ENCODE measurements at regions not wholly inside any gene's neighbourhood (a gene's known extent, or its start where the extent isn't known, plus 50 kb on each side); places are given as distances from the start of the nearest gene placed in this dataset.

DNA sequence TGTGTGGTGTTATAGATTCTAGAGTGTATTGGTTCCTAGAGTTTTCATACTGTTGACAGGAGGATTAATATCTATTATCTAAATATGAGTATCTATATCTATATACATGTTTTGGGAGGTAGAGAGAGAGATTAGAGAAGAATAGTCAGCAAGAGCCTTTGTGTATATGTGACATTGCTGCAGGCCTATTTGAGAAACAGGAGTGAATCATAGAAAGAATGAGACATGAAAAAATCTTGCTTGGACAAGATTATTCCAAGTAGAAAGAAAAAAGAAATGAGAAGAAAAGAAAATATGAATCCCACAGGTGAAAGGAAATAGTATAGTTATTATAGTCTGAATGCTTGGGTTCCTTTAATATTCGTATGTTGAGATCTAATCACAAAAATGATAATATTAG is 720.4 kb downstream of the RERGL start:
- no peaks in the 10 kb centered on the region for H3K4me1 ChIP-seq (ENCODE audit: control insufficient read depth in 1 of 2, insufficient read depth in 2 of 2, low read length in 2 of 2)
- intact Hi-C loops (cut with DNase I) = no loop called here
- H3K9me3 ChIP-seq (ENCODE audit: control insufficient read depth, low read length) = no peaks in the 10 kb centered on the region
- DNase-seq = no peak
- H3K4me3 ChIP-seq (ENCODE audit: low read length in 2 of 2) = no peak overlapping the region
- no peak overlapping the region for H3K27ac ChIP-seq (ENCODE audit: low read depth in 1 of 2, low read length in 2 of 2)
- no peaks in the 10 kb centered on the region for H3K27me3 ChIP-seq (ENCODE audit: control insufficient read depth in 1 of 2, insufficient read depth in 2 of 2, low read length in 1 of 2)
- H3K36me3 ChIP-seq (ENCODE audit: control insufficient read depth in 1 of 2, insufficient read depth in 2 of 2, low read length in 1 of 2) = no peaks in the 10 kb centered on the region
- no peak for ATAC-seq (ENCODE audit: low FRiP score)
- 74 to 85% methylated on average over 1 of the region's 1 CpG for WGBS, 2 donors

GRCh38 chr12:17361224-17361623 is 728.8 kb downstream of the RERGL start:
- H3K36me3 ChIP-seq (ENCODE audit: control insufficient read depth in 1 of 2, insufficient read depth in 2 of 2, low read length in 1 of 2) = no peaks in the 10 kb centered on the region
- no peak overlapping the region for H3K4me3 ChIP-seq (ENCODE audit: low read length in 2 of 2)
- no peaks in the 10 kb centered on the region for H3K9me3 ChIP-seq (ENCODE audit: control insufficient read depth, low read length)
- DNase-seq (no peak), ATAC-seq (ENCODE audit: low FRiP score) (no peak)
- H3K4me1 ChIP-seq (ENCODE audit: control insufficient read depth in 1 of 2, insufficient read depth in 2 of 2, low read length in 2 of 2) = no peaks in the 10 kb centered on the region
- 61 to 69% methylated on average over 3 of the region's 3 CpGs for WGBS, 2 donors
- intact Hi-C loops (cut with DNase I) = no loop called here
- no peaks in the 10 kb centered on the region for H3K27me3 ChIP-seq (ENCODE audit: control insufficient read depth in 1 of 2, insufficient read depth in 2 of 2, low read length in 1 of 2)
- H3K27ac ChIP-seq (ENCODE audit: low read depth in 1 of 2, low read length in 2 of 2) = no peak overlapping the region

DNA sequence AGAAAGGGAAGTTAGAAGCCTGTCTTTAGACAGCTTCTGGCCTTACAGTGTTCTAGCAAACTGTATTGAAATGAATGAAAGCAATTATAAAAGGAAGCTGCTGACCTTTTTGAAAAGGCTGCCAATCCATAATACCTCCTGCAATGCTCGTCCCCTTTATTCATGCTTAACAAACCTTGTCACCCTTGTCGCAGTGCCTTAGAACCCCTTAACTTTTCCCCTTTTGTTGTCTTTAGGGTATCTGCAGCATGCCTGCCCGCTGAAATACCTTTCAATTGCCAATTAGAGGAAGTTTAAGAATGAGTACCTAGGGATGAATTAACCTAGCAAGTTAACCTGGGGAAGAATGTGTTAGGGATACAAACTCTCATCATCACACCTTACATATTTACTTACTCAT is 731.2 kb downstream of the RERGL start:
- no peak overlapping the region for H3K4me3 ChIP-seq (ENCODE audit: low read length in 2 of 2)
- WGBS, 2 donors = 14 to 25% methylated on average over 3 of the region's 3 CpGs
- no peaks in the 10 kb centered on the region for H3K36me3 ChIP-seq (ENCODE audit: control insufficient read depth in 1 of 2, insufficient read depth in 2 of 2, low read length in 1 of 2)
- intact Hi-C loops (cut with DNase I) = no loop called here
- no peaks in the 10 kb centered on the region for H3K27me3 ChIP-seq (ENCODE audit: control insufficient read depth in 1 of 2, insufficient read depth in 2 of 2, low read length in 1 of 2)
- DNase-seq = no peak
- no peaks in the 10 kb centered on the region for H3K4me1 ChIP-seq (ENCODE audit: control insufficient read depth in 1 of 2, insufficient read depth in 2 of 2, low read length in 2 of 2)
- H3K27ac ChIP-seq (ENCODE audit: low read depth in 1 of 2, low read length in 2 of 2) = no peak overlapping the region
- no peaks in the 10 kb centered on the region for H3K9me3 ChIP-seq (ENCODE audit: control insufficient read depth, low read length)
- ATAC-seq (ENCODE audit: low FRiP score) = no peak

DNA sequence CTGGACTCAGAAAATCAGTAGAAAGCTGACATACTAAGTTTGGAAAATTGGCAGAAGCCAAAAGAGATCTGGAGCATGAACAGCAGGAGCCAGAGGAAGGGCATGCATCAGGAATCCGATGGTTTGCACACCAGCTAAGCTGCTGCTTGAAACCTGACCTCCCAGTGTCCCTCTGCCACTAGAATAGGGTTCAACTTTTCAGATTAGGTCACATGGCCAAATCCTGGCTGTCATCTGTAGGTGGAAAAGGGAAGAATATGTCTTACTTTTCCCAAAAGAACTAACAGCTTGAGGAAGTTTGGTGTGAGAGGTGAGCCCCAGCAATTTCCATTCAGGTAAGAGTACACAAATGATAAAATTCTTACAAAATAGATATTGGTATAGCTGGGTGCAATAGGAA is 732.6 kb downstream of the RERGL start:
- DNase-seq (no peak), ATAC-seq (ENCODE audit: low FRiP score) (no peak)
- Histone ChIP-seq H3K4me1 (ENCODE audit: control insufficient read depth in 1 of 2, insufficient read depth in 2 of 2, low read length in 2 of 2) (no peaks in the 10 kb centered on the region), H3K36me3 (ENCODE audit: control insufficient read depth in 1 of 2, insufficient read depth in 2 of 2, low read length in 1 of 2) (no peaks in the 10 kb centered on the region), H3K27ac (ENCODE audit: low read depth in 1 of 2, low read length in 2 of 2) (no peak overlapping the region), H3K4me3 (ENCODE audit: low read length in 2 of 2) (no peak overlapping the region), H3K27me3 (ENCODE audit: control insufficient read depth in 1 of 2, insufficient read depth in 2 of 2, low read length in 1 of 2) (no peaks in the 10 kb centered on the region), H3K9me3 (ENCODE audit: control insufficient read depth, low read length) (no peaks in the 10 kb centered on the region)
- intact Hi-C loops (cut with DNase I) = no loop called here
- WGBS, 2 donors = 18 to 31% methylated on average over 1 of the region's 1 CpG

GRCh38 chr12:17352164-17352563 is 737.8 kb downstream of the RERGL start:
- H3K4me1 ChIP-seq (ENCODE audit: control insufficient read depth in 1 of 2, insufficient read depth in 2 of 2, low read length in 2 of 2) = no peaks in the 10 kb centered on the region
- no peak overlapping the region for H3K27ac ChIP-seq (ENCODE audit: low read depth in 1 of 2, low read length in 2 of 2)
- intact Hi-C loops (cut with DNase I) = no loop called here
- 77 to 82% methylated on average over 1 of the region's 1 CpG for WGBS, 2 donors
- no peaks in the 10 kb centered on the region for H3K36me3 ChIP-seq (ENCODE audit: control insufficient read depth in 1 of 2, insufficient read depth in 2 of 2, low read length in 1 of 2)
- H3K4me3 ChIP-seq (ENCODE audit: low read length in 2 of 2) = no peak overlapping the region
- no peaks in the 10 kb centered on the region for H3K27me3 ChIP-seq (ENCODE audit: control insufficient read depth in 1 of 2, insufficient read depth in 2 of 2, low read length in 1 of 2)
- no peak for ATAC-seq (ENCODE audit: low FRiP score)
- H3K9me3 ChIP-seq (ENCODE audit: control insufficient read depth, low read length) = no peaks in the 10 kb centered on the region
- DNase-seq = no peak

DNA sequence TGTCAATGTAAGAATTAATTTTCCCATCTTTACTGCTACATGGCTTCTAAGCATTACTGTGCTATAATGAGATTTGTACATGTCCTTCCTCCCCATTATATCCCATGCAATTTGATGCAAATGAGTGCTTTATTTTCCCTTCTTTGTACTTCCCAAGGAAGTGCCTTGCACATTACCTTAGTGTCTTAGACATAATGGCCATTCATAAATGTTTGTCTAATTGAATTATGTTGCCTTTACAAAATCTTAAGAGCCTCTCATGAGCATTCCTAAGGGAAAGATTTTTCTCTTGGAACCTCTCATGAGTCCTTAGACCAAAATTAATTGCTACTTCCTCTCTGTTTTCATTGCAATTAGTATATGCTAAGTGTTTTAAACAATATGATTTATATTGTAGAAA is 741.7 kb downstream of the RERGL start:
- no peak for DNase-seq
- no peak for ATAC-seq (ENCODE audit: low FRiP score)
- Histone ChIP-seq H3K27ac (ENCODE audit: low read depth in 1 of 2, low read length in 2 of 2) (no peak overlapping the region), H3K4me3 (ENCODE audit: low read length in 2 of 2) (no peak overlapping the region), H3K4me1 (ENCODE audit: control insufficient read depth in 1 of 2, insufficient read depth in 2 of 2, low read length in 2 of 2) (no peaks in the 10 kb centered on the region), H3K9me3 (ENCODE audit: control insufficient read depth, low read length) (no peaks in the 10 kb centered on the region), H3K27me3 (ENCODE audit: control insufficient read depth in 1 of 2, insufficient read depth in 2 of 2, low read length in 1 of 2) (no peaks in the 10 kb centered on the region), H3K36me3 (ENCODE audit: control insufficient read depth in 1 of 2, insufficient read depth in 2 of 2, low read length in 1 of 2) (no peaks in the 10 kb centered on the region)
- intact Hi-C loops (cut with DNase I) = no loop called here

DNA sequence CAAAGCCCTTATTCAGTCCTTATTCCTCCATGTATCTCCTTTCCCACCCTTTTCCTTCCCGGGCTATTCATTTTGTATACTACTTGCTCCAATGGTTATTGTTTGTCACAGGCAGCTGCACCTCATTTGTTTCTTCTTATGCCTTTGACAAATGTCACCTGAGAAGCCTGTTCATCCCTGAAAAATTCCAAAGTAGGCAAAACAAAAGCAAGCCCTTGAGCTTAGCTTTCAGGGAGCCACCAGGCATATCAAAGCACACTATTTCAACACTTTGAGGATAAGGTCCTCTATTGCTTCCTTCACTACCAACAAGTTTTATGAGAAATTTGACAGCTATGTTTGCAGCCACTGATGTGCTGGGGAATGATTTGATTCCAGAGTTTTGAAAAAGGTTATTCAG is 738.7 kb upstream of the LMO3 start:
- DNase-seq (no peak), ATAC-seq (ENCODE audit: low FRiP score) (no peak)
- H3K9me3 ChIP-seq (ENCODE audit: control insufficient read depth, low read length) = no peaks in the 10 kb centered on the region
- H3K4me1 ChIP-seq (ENCODE audit: control insufficient read depth in 1 of 2, insufficient read depth in 2 of 2, low read length in 2 of 2) = no peaks in the 10 kb centered on the region
- intact Hi-C loops (cut with DNase I) = no loop called here
- H3K27ac ChIP-seq (ENCODE audit: low read depth in 1 of 2, low read length in 2 of 2) = no peak overlapping the region
- no peaks in the 10 kb centered on the region for H3K27me3 ChIP-seq (ENCODE audit: control insufficient read depth in 1 of 2, insufficient read depth in 2 of 2, low read length in 1 of 2)
- 91 to 92% methylated on average over 1 of the region's 1 CpG for WGBS, 2 donors
- H3K36me3 ChIP-seq (ENCODE audit: control insufficient read depth in 1 of 2, insufficient read depth in 2 of 2, low read length in 1 of 2) = no peaks in the 10 kb centered on the region
- H3K4me3 ChIP-seq (ENCODE audit: low read length in 2 of 2) = no peak overlapping the region

DNA sequence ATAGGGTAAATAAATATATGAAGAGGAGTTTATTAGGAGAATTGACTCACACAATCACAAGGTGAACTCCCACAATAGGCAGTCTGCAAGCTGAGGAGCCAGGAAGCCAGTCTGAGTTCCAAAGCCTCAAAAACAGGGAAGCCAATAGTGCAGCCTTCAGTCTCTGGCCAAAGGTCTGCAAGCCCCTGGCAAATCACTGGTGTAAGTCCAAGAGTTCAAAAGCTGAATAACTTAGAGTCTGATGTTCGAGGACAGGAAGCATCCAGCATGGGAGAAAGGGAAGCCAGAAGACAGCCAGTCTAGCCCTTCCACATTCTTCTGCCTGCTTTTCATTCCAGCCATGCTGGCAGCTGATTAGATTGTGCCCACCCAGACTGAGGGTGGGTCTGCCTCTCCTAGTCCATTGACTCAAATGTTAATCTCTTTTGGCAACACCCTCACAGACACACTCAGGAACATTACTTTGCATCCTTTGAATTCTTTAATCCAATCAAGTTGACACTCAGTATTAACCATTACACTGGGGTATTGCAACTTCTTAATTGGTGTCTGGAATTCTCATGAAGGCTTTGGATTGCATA is 736.5 kb upstream of the LMO3 start:
- 30 to 38% methylated on average over 1 of the region's 1 CpG for WGBS, 2 donors
- Histone ChIP-seq H3K27me3 (ENCODE audit: control insufficient read depth in 1 of 2, insufficient read depth in 2 of 2, low read length in 1 of 2) (no peaks in the 10 kb centered on the region), H3K9me3 (ENCODE audit: control insufficient read depth, low read length) (no peaks in the 10 kb centered on the region), H3K36me3 (ENCODE audit: control insufficient read depth in 1 of 2, insufficient read depth in 2 of 2, low read length in 1 of 2) (no peaks in the 10 kb centered on the region), H3K27ac (ENCODE audit: low read depth in 1 of 2, low read length in 2 of 2) (no peak overlapping the region), H3K4me3 (ENCODE audit: low read length in 2 of 2) (no peak overlapping the region), H3K4me1 (ENCODE audit: control insufficient read depth in 1 of 2, insufficient read depth in 2 of 2, low read length in 2 of 2) (no peaks in the 10 kb centered on the region)
- intact Hi-C loops (cut with DNase I) = no loop called here
- ATAC-seq (ENCODE audit: low FRiP score) = no peak
- no peak for DNase-seq

- H3K27ac ChIP-seq (ENCODE audit: low read depth in 1 of 2, low read length in 2 of 2) = no peak overlapping the region
These were observed 729.5 kb upstream of the LMO3 start for GRCh38 chr12:17335487-17335886.

More at GRCh38 chr12:17335487-17335886, 729.5 kb upstream of the LMO3 start:
- Histone ChIP-seq H3K27me3 (ENCODE audit: control insufficient read depth in 1 of 2, insufficient read depth in 2 of 2, low read length in 1 of 2) (no peaks in the 10 kb centered on the region), H3K4me1 (ENCODE audit: control insufficient read depth in 1 of 2, insufficient read depth in 2 of 2, low read length in 2 of 2) (no peaks in the 10 kb centered on the region), H3K4me3 (ENCODE audit: low read length in 2 of 2) (no peak overlapping the region), H3K36me3 (ENCODE audit: control insufficient read depth in 1 of 2, insufficient read depth in 2 of 2, low read length in 1 of 2) (no peaks in the 10 kb centered on the region), H3K9me3 (ENCODE audit: control insufficient read depth, low read length) (no peaks in the 10 kb centered on the region)
- 75 to 76% methylated on average over 3 of the region's 3 CpGs for WGBS, 2 donors
- DNase-seq (no peak), ATAC-seq (ENCODE audit: low FRiP score) (no peak)
- intact Hi-C loops (cut with DNase I) = no loop called here
